ENCODE measurements at regions not wholly inside any gene's neighbourhood (a gene's known extent, or its start where the extent isn't known, plus 50 kb on each side); places are given as distances from the start of the nearest gene placed in this dataset.

GRCh38 chr1:199394856-199395255 is 632.7 kb upstream of the NR5A2 start:
- TF ChIP-seq CTCF (IDR thresholded peaks at IDR 0.05), result no peak
- TF ChIP-seq POLR2A (IDR thresholded peaks at IDR 0.05), result no peak

Measured in Peyer's patch (tissue), 4 donors.